Tibial artery (tissue), 4 donors: ENCODE measurements at regions not wholly inside any gene's neighbourhood (a gene's known extent, or its start where the extent isn't known, plus 50 kb on each side); places are given as distances from the start of the nearest gene placed in this dataset.

ENCODE experiments used
- DNase-seq, 2 donors: peaks; one replicate each; pipeline ENCODE4 v3.0.0-alpha.2; 2019
- H3K27ac ChIP-seq, 2 donors: fragments of 200-600 bp; sonication (generic) in 1 of 2; 1 replicate in 1 of 2; 2 replicates in 1 of 2; pipeline ENCODE4 v1.5.1; 2018 to 2019; ENCODE audit warnings: mild to moderate bottlenecking in 1 of 2
- H3K27me3 ChIP-seq, 2 donors: fragments of 200-600 bp; sonication (generic) in 1 of 2; one replicate each; pipeline versions ENCODE4 v1.5.1 to v1.6.0; 2016 to 2019
- H3K36me3 ChIP-seq, 3 donors: fragments of 200-600 bp; sonication (generic) in 2 of 3; one replicate each; pipeline ENCODE4 v1.5.1; 2016 to 2019; ENCODE audit warnings: mild to moderate bottlenecking in 2 of 3
- H3K4me1 ChIP-seq, 4 donors: fragments of 200-600 bp; sonication (generic) in 2 of 4; 1 replicate in 3 of 4; 2 replicates in 1 of 4; pipeline ENCODE4 v1.5.1; 2016 to 2019
- H3K4me3 ChIP-seq, 2 donors: fragments of 200-600 bp; sonication (generic) in 1 of 2; 1 replicate in 1 of 2; 2 replicates in 1 of 2; pipeline ENCODE4 v1.5.1; 2018 to 2019; ENCODE audit warnings: mild to moderate bottlenecking in 2 of 2
- H3K9me3 ChIP-seq, 3 donors: fragments of 200-600 bp; sonication (generic) in 1 of 3; one replicate each; pipeline ENCODE4 v1.5.1; 2016 to 2019
- intact Hi-C: fragments of 100-400 bp; cut with DNase I; formaldehyde crosslinking; loops from one replicate; pipeline ENCODE4 v1.15.0; 2023; ENCODE audit warnings: low total_unique reads
- TF ChIP-seq, protein P1 (sequence below), 2 experiments: fragments of 200-600 bp in 1 of 2; fragments of 450-650 bp in 1 of 2; IDR thresholded peaks; one replicate each; pipeline ENCODE4 v1.5.1; 2017 to 2019; ENCODE audit warnings: antibody characterized with exemption in 2 of 2, mild to moderate bottlenecking in 1 of 2, moderate library complexity in 1 of 2

DNA sequence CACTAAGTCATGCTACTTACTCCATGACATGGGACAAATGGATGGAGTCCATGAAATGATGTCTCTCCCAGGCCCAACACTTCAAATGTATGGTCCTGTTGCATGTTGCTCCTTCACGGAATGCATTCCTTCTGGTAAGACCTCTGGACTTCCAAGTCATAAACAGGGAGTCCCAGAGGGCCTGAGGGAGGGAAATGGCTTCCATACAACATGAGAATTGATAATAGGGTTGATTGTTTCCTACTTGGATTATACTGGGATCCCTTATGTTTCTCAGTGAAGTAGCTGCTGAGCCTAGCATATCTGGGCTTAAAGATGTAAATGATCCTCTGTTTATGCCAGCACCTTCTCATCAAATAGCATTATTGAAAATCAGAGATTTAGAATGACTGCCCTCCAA, 104.2 kb upstream of the MAGI3 start:
- Histone ChIP-seq H3K4me3 (no peak overlapping the region), H3K27ac (no peak overlapping the region), H3K9me3 (no peaks in the 10 kb centered on the region), H3K27me3 (no peaks in the 10 kb centered on the region), H3K36me3 (no peaks in the 10 kb centered on the region), H3K4me1 (no peaks in the 10 kb centered on the region)
- DNase-seq: no peak
- TF ChIP-seq, protein P1, sequence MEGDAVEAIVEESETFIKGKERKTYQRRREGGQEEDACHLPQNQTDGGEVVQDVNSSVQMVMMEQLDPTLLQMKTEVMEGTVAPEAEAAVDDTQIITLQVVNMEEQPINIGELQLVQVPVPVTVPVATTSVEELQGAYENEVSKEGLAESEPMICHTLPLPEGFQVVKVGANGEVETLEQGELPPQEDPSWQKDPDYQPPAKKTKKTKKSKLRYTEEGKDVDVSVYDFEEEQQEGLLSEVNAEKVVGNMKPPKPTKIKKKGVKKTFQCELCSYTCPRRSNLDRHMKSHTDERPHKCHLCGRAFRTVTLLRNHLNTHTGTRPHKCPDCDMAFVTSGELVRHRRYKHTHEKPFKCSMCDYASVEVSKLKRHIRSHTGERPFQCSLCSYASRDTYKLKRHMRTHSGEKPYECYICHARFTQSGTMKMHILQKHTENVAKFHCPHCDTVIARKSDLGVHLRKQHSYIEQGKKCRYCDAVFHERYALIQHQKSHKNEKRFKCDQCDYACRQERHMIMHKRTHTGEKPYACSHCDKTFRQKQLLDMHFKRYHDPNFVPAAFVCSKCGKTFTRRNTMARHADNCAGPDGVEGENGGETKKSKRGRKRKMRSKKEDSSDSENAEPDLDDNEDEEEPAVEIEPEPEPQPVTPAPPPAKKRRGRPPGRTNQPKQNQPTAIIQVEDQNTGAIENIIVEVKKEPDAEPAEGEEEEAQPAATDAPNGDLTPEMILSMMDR (IDR thresholded peaks at IDR 0.05): no peak
- intact Hi-C loops: no loop called here

DNA sequence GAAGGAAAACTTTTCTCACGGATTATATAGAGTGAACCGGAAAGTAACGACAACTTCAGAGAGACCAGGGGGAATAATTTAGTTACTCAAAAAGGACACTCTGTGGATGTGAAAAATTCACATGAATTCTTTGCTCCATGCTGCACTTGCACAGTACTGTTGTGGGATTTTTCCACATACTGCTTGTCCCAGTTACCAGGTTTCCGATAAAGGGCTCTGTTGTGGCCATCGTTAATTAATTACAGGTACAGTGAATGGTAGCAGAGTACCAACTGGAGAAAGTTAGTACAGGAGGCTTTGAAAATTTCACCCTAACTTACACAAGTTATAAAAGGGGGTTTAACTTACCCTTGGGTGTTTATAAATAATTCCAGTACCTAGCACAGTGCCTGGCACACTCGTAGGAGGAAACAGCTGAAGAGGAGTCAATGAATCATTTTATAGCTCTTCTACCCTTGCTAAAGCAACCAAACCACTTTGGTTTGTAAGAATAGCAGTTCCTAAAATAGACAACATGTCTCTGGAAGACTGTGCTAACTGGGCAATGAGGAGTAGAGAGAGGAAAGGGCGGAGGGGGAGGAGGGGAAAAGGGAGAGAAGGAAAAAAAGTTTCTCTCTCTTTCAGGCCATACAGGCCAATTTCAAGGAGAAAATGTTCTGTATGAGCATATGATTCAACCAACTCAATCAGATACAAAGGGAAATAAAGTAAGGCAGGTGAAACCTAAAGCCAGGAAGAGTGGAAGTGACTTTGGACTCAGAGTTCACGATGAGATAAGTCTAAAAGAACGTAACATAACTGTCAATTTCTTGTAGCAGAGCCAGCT, 98.3 kb upstream of the MAGI3 start:
- intact Hi-C loops: no loop called here
- no peak for DNase-seq
- Histone ChIP-seq H3K36me3 (no peaks in the 10 kb centered on the region), H3K4me3 (no peak overlapping the region), H3K27ac (no peak overlapping the region), H3K9me3 (no peaks in the 10 kb centered on the region), H3K4me1 (no peaks in the 10 kb centered on the region), H3K27me3 (no peaks in the 10 kb centered on the region)
- TF ChIP-seq, protein P1 (IDR thresholded peaks at IDR 0.05): no peak

DNA sequence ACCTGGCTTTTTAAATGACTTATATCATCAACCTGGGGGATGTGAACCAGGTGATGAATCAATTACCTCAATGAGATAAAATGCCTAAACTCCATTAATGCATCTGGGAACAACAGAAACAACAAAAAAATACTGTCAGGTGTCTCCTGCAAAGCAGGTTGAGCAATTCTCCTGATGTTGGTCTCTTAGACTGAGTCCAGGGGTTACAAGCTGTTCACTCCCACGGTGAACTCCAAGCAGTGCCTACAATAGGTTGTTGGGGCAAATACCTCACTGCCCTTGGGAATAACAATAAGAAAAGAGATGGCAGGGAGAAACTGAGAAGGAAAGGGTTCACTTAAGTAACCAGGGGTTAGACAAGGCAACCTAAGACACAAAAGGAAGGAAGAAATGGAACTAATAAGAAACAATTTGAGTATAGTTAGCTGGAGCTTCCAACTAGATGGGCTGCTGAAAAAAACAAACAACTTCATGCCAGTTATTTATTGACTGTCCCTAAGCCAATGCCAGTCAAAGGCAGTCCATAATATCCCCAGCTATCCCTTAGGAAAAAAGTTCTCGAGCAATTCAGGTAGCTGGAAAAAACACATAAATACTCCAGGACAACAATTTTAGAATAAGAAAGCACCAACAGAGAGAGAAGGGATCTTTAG, 97.6 kb upstream of the MAGI3 start:
- intact Hi-C loops: no loop called here
- TF ChIP-seq, protein P1 (IDR thresholded peaks at IDR 0.05): no peak
- Histone ChIP-seq H3K9me3 (no peaks in the 10 kb centered on the region), H3K27ac (no peak overlapping the region), H3K4me1 (no peaks in the 10 kb centered on the region), H3K4me3 (no peak overlapping the region), H3K27me3 (no peaks in the 10 kb centered on the region), H3K36me3 (no peaks in the 10 kb centered on the region)
- DNase-seq: no peak

DNA sequence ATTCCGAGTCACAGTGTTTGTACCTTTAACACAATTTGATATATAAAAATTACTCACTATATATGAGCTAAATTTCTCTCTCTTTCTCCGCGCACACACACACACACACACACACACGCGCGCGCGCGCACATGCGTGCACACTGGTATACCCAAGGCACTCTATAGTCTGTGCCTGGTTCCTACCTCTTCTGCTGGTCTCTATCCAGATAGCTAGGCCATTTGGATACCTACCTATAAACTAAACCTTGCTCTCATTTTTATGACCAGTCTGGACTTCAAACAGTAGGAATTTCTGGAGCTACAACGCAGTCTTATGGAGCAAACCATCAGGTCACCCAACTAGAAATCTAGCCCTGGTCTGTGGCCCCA, 97.1 kb upstream of the MAGI3 start:
- intact Hi-C loops: no loop called here
- H3K27me3 ChIP-seq: no peaks in the 10 kb centered on the region
- no peak overlapping the region for H3K27ac ChIP-seq
- no peaks in the 10 kb centered on the region for H3K36me3 ChIP-seq
- TF ChIP-seq, protein P1 (IDR thresholded peaks at IDR 0.05): no peak
- no peak for DNase-seq
- H3K4me3 ChIP-seq: no peak overlapping the region
- H3K9me3 ChIP-seq: no peaks in the 10 kb centered on the region
- no peaks in the 10 kb centered on the region for H3K4me1 ChIP-seq

DNA sequence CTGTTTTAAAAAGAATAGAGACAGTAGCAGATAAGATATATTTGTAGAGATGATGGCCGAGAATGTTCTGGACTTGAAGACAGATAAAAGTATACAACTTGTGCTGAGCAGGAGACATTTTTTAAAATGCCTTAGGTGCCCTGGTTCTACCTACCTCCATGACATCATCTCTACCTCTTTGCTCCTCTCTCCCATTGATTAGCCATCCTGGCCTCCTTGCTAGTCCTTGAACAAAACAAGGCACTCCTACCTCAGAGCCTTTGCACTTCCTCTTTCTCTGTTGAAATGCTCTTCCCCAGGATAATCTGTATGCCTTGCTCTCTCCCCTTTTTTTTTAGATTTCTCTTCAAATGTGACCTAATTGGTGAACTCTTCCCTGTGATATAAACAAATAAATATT, 92.6 kb upstream of the MAGI3 start:
- TF ChIP-seq, protein P1 (IDR thresholded peaks at IDR 0.05): no peak
- intact Hi-C loops: no loop called here

More for the DNA sequence above, 92.6 kb upstream of the MAGI3 start:
- H3K9me3 ChIP-seq: no peaks in the 10 kb centered on the region
- H3K36me3 ChIP-seq: no peaks in the 10 kb centered on the region
- H3K4me3 ChIP-seq: no peak overlapping the region
- no peak overlapping the region for H3K27ac ChIP-seq
- DNase-seq: no peak
- no peaks in the 10 kb centered on the region for H3K27me3 ChIP-seq
- H3K4me1 ChIP-seq: no peaks in the 10 kb centered on the region
